ENCODE measurements at regions not wholly inside any gene's neighbourhood (a gene's known extent, or its start where the extent isn't known, plus 50 kb on each side); places are given as distances from the start of the nearest gene placed in this dataset.

DNA sequence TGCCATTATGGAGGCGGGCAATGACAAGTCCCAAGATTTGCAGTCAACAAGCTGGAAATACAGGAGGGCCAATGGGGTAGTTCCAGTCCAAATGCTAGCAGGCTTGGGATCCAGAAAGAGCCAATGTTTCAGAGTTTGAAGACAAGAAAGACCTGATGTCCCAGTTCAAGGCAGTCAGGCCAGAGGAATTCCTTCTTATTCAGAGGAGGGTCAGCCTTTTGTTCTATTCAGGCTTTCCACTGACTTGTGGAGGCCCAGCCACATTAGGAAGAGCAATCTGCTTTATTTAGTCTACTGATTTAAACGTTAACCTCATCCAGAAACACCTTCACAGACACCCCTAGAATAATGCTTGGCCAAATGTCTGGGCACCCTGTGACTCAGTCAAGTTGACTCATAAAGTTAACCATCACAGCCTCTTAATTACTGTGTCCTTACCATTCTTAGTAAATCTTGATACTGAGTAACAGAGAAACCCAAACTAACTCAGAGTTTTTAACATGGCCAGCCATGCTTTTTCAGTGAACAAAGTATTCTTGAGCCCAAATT, 50.9 kb upstream of the NPHP3 start:
- intact Hi-C loops (cut with DNase I) = no loop called here
- no peaks in the 10 kb centered on the region for H3K27me3 ChIP-seq
- no peaks in the 10 kb centered on the region for H3K4me1 ChIP-seq
- no peak for DNase-seq
- TF ChIP-seq POLR2AphosphoS5 (IDR thresholded peaks at IDR 0.05) (no peak), POLR2A (IDR thresholded peaks at IDR 0.05) (no peak), EP300 (IDR thresholded peaks at IDR 0.05) (no peak)
- TF ChIP-seq, protein P1, sequence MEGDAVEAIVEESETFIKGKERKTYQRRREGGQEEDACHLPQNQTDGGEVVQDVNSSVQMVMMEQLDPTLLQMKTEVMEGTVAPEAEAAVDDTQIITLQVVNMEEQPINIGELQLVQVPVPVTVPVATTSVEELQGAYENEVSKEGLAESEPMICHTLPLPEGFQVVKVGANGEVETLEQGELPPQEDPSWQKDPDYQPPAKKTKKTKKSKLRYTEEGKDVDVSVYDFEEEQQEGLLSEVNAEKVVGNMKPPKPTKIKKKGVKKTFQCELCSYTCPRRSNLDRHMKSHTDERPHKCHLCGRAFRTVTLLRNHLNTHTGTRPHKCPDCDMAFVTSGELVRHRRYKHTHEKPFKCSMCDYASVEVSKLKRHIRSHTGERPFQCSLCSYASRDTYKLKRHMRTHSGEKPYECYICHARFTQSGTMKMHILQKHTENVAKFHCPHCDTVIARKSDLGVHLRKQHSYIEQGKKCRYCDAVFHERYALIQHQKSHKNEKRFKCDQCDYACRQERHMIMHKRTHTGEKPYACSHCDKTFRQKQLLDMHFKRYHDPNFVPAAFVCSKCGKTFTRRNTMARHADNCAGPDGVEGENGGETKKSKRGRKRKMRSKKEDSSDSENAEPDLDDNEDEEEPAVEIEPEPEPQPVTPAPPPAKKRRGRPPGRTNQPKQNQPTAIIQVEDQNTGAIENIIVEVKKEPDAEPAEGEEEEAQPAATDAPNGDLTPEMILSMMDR (IDR thresholded peaks at IDR 0.05) = no peak
- no peaks in the 10 kb centered on the region for H3K9me3 ChIP-seq
- WGBS, 2 donors = 64 to 77% methylated on average over 2 of the region's 2 CpGs
- H3K4me3 ChIP-seq = no peak overlapping the region
- no peak overlapping the region for H3K27ac ChIP-seq
- H3K36me3 ChIP-seq = no peaks in the 10 kb centered on the region

DNA sequence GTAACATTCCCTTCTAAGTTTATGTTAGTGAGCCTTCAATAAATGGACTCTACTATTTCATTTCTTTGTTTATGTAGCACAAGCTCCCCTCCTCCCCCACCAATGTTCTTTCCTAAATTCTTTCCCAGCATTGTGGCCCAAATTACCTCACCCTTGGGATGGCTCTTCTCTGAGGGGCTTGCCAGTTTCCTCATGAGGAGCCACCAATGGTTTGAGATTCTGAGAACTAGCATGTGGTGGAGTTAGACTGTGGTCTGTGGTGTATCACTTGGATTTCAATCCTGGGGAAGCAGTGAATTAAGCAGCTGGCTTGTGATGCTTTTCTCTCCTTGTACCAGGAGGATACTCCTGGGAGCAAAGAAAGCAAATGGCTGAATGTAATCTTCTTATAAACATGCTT, 50.0 kb upstream of the NPHP3 start:
- Histone ChIP-seq H3K36me3 (no peaks in the 10 kb centered on the region), H3K4me3 (no peak overlapping the region), H3K9me3 (peaks cover 0 to 2% (median 0%) of the 10 kb centered on the region in 4 donors), H3K27ac (no peak overlapping the region), H3K27me3 (no peaks in the 10 kb centered on the region), H3K4me1 (no peaks in the 10 kb centered on the region)
- intact Hi-C loops (cut with DNase I) = no loop called here
- TF ChIP-seq, protein P1 (IDR thresholded peaks at IDR 0.05) = no peak
- DNase-seq = no peak

Measured in sigmoid colon (tissue), 6 donors.